GM23338 (cell line): ENCODE measurements at regions not wholly inside any gene's neighbourhood (a gene's known extent, or its start where the extent isn't known, plus 50 kb on each side); places are given as distances from the start of the nearest gene placed in this dataset.

Experiments
- ATAC-seq: fragments of 200-7000 bp; cut with Tn5 transposase; 3 replicates; pipeline ENCODE4 v1.9.1; 2020
- DNase-seq: peaks from one replicate; pipeline ENCODE4 v3.0.0-alpha.2; 2015; ENCODE audit warnings: low spot score
- H2AFZ ChIP-seq: fragments of 200-600 bp; sonication (generic); 2 replicates; pipeline ENCODE4 v1.8.0; 2016; ENCODE audit warnings: antibody characterized with exemption, mild to moderate bottlenecking, moderate library complexity
- H3F3A ChIP-seq: fragments of 200-600 bp; sonication (generic); replicated peaks from 2 replicates; pipeline ENCODE4 v1.8.0; 2017; ENCODE audit warnings: antibody characterized with exemption, mixed run types, low read depth
- H3K27ac ChIP-seq: fragments of 200-600 bp; sonication (generic); 2 replicates; pipeline ENCODE4 v1.6.1; 2016; ENCODE audit warnings: low read depth
- H3K27me3 ChIP-seq: fragments of 200-600 bp; sonication (generic); 2 replicates; pipeline ENCODE4 v1.8.0; 2016; ENCODE audit warnings: mild to moderate bottlenecking, mixed run types, moderate library complexity; ENCODE audit not compliant: insufficient read depth
- H3K36me3 ChIP-seq: fragments of 200-600 bp; sonication (generic); 2 replicates; pipeline ENCODE4 v1.8.0; 2016; ENCODE audit warnings: mild to moderate bottlenecking; ENCODE audit not compliant: insufficient read depth
- H3K4me1 ChIP-seq: fragments of 200-600 bp; sonication (generic); 2 replicates; pipeline ENCODE4 v1.8.0; 2016; ENCODE audit warnings: mild to moderate bottlenecking, moderate library complexity; ENCODE audit not compliant: insufficient read depth
- H3K4me2 ChIP-seq: fragments of 200-600 bp; sonication (generic); 2 replicates; pipeline ENCODE4 v1.7.1; 2017; ENCODE audit warnings: mixed run types
- H3K4me3 ChIP-seq: fragments of 200-600 bp; sonication (generic); 2 replicates; pipeline ENCODE4 v1.6.1; 2016; ENCODE audit warnings: mixed run types
- H3K79me2 ChIP-seq: fragments of 200-600 bp; sonication (generic); replicated peaks from 2 replicates; pipeline ENCODE4 v1.8.0; 2017; ENCODE audit warnings: mild to moderate bottlenecking; ENCODE audit not compliant: insufficient read depth
- H3K9me2 ChIP-seq: fragments of 200-600 bp; sonication (generic); 2 replicates; pipeline ENCODE4 v1.8.0; 2017; ENCODE audit not compliant: insufficient read depth
- H4K20me1 ChIP-seq: fragments of 200-600 bp; sonication (generic); replicated peaks from 2 replicates; pipeline ENCODE4 v1.8.0; 2017; ENCODE audit warnings: mild to moderate bottlenecking; ENCODE audit not compliant: insufficient read depth
- H3K27ac Mint-ChIP-seq: 2 replicates; pipeline ENCODE4 v1.8.0; 2020; ENCODE audit warnings: inconsistent platforms, mild to moderate bottlenecking, moderate library complexity, mixed read lengths
- H3K27me3 Mint-ChIP-seq: 3 replicates; pipeline ENCODE4 v1.8.0; 2022; ENCODE audit warnings: low read depth, mild to moderate bottlenecking, moderate library complexity, mixed read lengths, inconsistent platforms; ENCODE audit not compliant: insufficient read depth, poor library complexity
- H3K36me3 Mint-ChIP-seq: 3 replicates; pipeline ENCODE4 v1.8.0; 2021; ENCODE audit warnings: low read depth, mild to moderate bottlenecking, inconsistent platforms, moderate library complexity, mixed read lengths
- H3K4me1 Mint-ChIP-seq: 3 replicates; pipeline ENCODE4 v1.8.0; 2020; ENCODE audit warnings: mild to moderate bottlenecking, inconsistent platforms, mixed read lengths
- H3K4me3 Mint-ChIP-seq: 3 replicates; pipeline ENCODE4 v1.8.0; 2021; ENCODE audit warnings: moderate library complexity, mild to moderate bottlenecking, inconsistent platforms, mixed read lengths
- H3K9me3 Mint-ChIP-seq: 3 replicates; pipeline ENCODE4 v1.8.0; 2020; ENCODE audit warnings: moderate library complexity, mild to moderate bottlenecking, inconsistent platforms, mixed read lengths
- CREB1 ChIP-seq: fragments of 250-450 bp; sonication (Bioruptor Pico); IDR thresholded peaks from 2 replicates; pipeline ENCODE4 v1.5.0; 2020; ENCODE audit warnings: low read depth, mild to moderate bottlenecking, moderate library complexity
- CTCF ChIP-seq, 2 experiments: fragments of 200-600 bp in 1 of 2; sonication (generic) in 1 of 2; conservative IDR thresholded peaks; 2 replicates each; pipeline versions ENCODE4 v1.5.1 to v1.6.1; 2016 to 2017; ENCODE audit warnings: antibody characterized with exemption in 2 of 2, low read depth in 2 of 2, mild to moderate bottlenecking in 2 of 2, moderate library complexity in 1 of 2
- ETS1 ChIP-seq: IDR thresholded peaks from 2 replicates; pipeline ENCODE4 v1.6.1; 2016; ENCODE audit warnings: antibody characterized with exemption
- EZH2 ChIP-seq: fragments of 200-600 bp; sonication (generic); IDR thresholded peaks from one replicate; pipeline ENCODE4 v1.8.0; 2017; ENCODE audit warnings: antibody characterized with exemption, mild to moderate bottlenecking, low read depth; ENCODE audit not compliant: unreplicated experiment
- EZH2phosphoT487 ChIP-seq: fragments of 200-600 bp; sonication (generic); IDR thresholded peaks from one replicate; pipeline ENCODE4 v1.8.1; 2018; ENCODE audit warnings: antibody characterized with exemption; ENCODE audit not compliant: unreplicated experiment
- JUNB ChIP-seq: IDR thresholded peaks from one replicate; pipeline ENCODE4 v1.6.1; 2016; ENCODE audit warnings: antibody characterized with exemption; ENCODE audit not compliant: unreplicated experiment
- NANOG ChIP-seq: IDR thresholded peaks from 2 replicates; pipeline ENCODE4 v1.6.1; 2016; ENCODE audit warnings: antibody characterized with exemption, borderline replicate concordance
- POLR2AphosphoS5 ChIP-seq: IDR thresholded peaks from 2 replicates; pipeline ENCODE4 v1.6.1; 2016; ENCODE audit warnings: antibody characterized with exemption, low read depth
- REST ChIP-seq: IDR thresholded peaks from one replicate; pipeline ENCODE4 v1.6.1; 2018; ENCODE audit warnings: antibody characterized with exemption; ENCODE audit not compliant: unreplicated experiment
- STAT1 ChIP-seq: IDR thresholded peaks from one replicate; pipeline ENCODE4 v1.6.1; 2016; ENCODE audit warnings: antibody characterized with exemption; ENCODE audit not compliant: unreplicated experiment
- ZNF114 ChIP-seq: fragments of 250-450 bp; sonication (Bioruptor Pico); IDR thresholded peaks from 2 replicates; pipeline ENCODE4 v1.5.0; 2020; ENCODE audit warnings: mild to moderate bottlenecking, moderate library complexity
- ZNF331 ChIP-seq: fragments of 250-450 bp; sonication (Bioruptor Pico); IDR thresholded peaks from 2 replicates; pipeline ENCODE4 v1.5.0; 2020; ENCODE audit warnings: low read depth, mild to moderate bottlenecking, moderate library complexity

GRCh38 chr4:178838776-178839175 lies 1396.5 kb upstream of the AGA start:
- Histone ChIP-seq H3K4me2 (no peak overlapping the region), H4K20me1 (no peaks in the 10 kb centered on the region), H3K36me3 (no peaks in the 10 kb centered on the region), H3K27me3 (no peaks in the 10 kb centered on the region), H3K79me2 (no peaks in the 10 kb centered on the region), H3F3A (no peaks in the 10 kb centered on the region), H2AFZ (peak overlapping the region; percentile 57; the same call in 1 of the 2 replicates), H3K4me1 (no peaks in the 10 kb centered on the region), H3K27ac (no peak overlapping the region), H3K4me3 (no peak overlapping the region), H3K9me2 (no peaks in the 10 kb centered on the region)
- Mint-ChIP-seq H3K9me3 (0 out of 3 replicates have a peak, but pooled peaks cover under 1% of the 10 kb centered on the region), H3K36me3 (no peaks in the 10 kb centered on the region), H3K4me3 (no peak overlapping the region), H3K27ac (no peak overlapping the region; the same call in 1 of the 2 replicates), H3K4me1 (no peaks in the 10 kb centered on the region), H3K27me3 (no peaks in the 10 kb centered on the region)
- TF ChIP-seq ETS1 = no peak
- TF ChIP-seq ZNF114 = no peak
- TF ChIP-seq JUNB = no peak
- TF ChIP-seq ZNF331 (CRISPR knock-in tag) = no peak
- TF ChIP-seq EZH2phosphoT487 = no peak
- no peak for TF ChIP-seq EZH2
- no peak for DNase-seq
- ATAC-seq = no peak

GRCh38 chr4:178856139-178856800 lies 1414.0 kb upstream of the AGA start:
- Histone ChIP-seq H3K27me3 (no peaks in the 10 kb centered on the region), H3K4me2 (no peak overlapping the region), H3K4me3 (no peak overlapping the region), H3K27ac (no peak overlapping the region), H3K9me2 (no peaks in the 10 kb centered on the region), H4K20me1 (no peaks in the 10 kb centered on the region), H3K4me1 (peaks cover 27% of the 10 kb centered on the region), H3K36me3 (no peaks in the 10 kb centered on the region), H3F3A (no peaks in the 10 kb centered on the region), H2AFZ (no peak overlapping the region), H3K79me2 (no peaks in the 10 kb centered on the region)
- peaks cover under 1% of the 10 kb centered on the region for H3K27me3 Mint-ChIP-seq
- H3K36me3 Mint-ChIP-seq = no peaks in the 10 kb centered on the region
- H3K27ac Mint-ChIP-seq = no peak overlapping the region
- DNase-seq (peak; percentile 53), ATAC-seq (peak; percentile 71)
- peaks cover 18% of the 10 kb centered on the region for H3K4me1 Mint-ChIP-seq
- no peak overlapping the region for H3K4me3 Mint-ChIP-seq
- peaks cover 2% of the 10 kb centered on the region; the same call in 1 of the 3 replicates for H3K9me3 Mint-ChIP-seq
- no peak for TF ChIP-seq REST
- TF ChIP-seq CREB1 (CRISPR knock-in tag) = 0 out of 2 replicates have a peak, but pooled peaks have one; percentile 32
- no peak for TF ChIP-seq ETS1
- peak; percentile 64; the same call in 1 of the 2 replicates for TF ChIP-seq NANOG
- TF ChIP-seq POLR2AphosphoS5 = no peak
- no peak for TF ChIP-seq STAT1
- no peak for TF ChIP-seq ZNF331 (CRISPR knock-in tag)
- no peak for TF ChIP-seq ZNF114
- TF ChIP-seq CTCF (conservative IDR thresholded peaks at IDR 0.05; ENCODE audit: low read depth in 2 of 2) = no peak
- TF ChIP-seq JUNB = no peak
- no peak for TF ChIP-seq EZH2phosphoT487
